Thoracic aorta (tissue), 2 donors: ENCODE measurements at regions not wholly inside any gene's neighbourhood (a gene's known extent, or its start where the extent isn't known, plus 50 kb on each side); places are given as distances from the start of the nearest gene placed in this dataset.

Source experiments
- ATAC-seq: fragments of 150-250 bp; one replicate; pipeline ENCODE4 v1.8.0; 2017; ENCODE audit warnings: low read depth; ENCODE audit not compliant: insufficient number of reproducible peaks, low FRiP score
- DNase-seq: peaks from one replicate; pipeline ENCODE4 v3.0.0-alpha.2; 2020; ENCODE audit warnings: low spot score
- H3K27ac ChIP-seq, 2 donors: fragments of 200-600 bp; sonication (generic); 1 replicate in 1 of 2; 2 replicates in 1 of 2; pipeline ENCODE4 v1.5.1; 2016; ENCODE audit warnings: mild to moderate bottlenecking in 2 of 2, moderate library complexity in 2 of 2
- H3K27me3 ChIP-seq: fragments of 200-600 bp; sonication (generic); replicated peaks from 2 replicates; pipeline ENCODE4 v1.6.0; 2016; ENCODE audit warnings: mild to moderate bottlenecking; ENCODE audit not compliant: insufficient read depth
- H3K36me3 ChIP-seq: fragments of 200-600 bp; sonication (generic); one replicate; pipeline ENCODE4 v1.5.1; 2016
- H3K4me1 ChIP-seq, 2 donors: fragments of 200-600 bp; sonication (generic); 1 replicate in 1 of 2; 2 replicates in 1 of 2; pipeline versions ENCODE4 v1.5.1 to v1.6.0; 2016; ENCODE audit warnings: low read depth in 2 of 2, mild to moderate bottlenecking in 1 of 2; ENCODE audit not compliant: control insufficient read depth in 1 of 2
- H3K4me3 ChIP-seq: fragments of 200-600 bp; sonication (generic); 2 replicates; pipeline ENCODE4 v1.5.1; 2016; ENCODE audit warnings: mild to moderate bottlenecking
- H3K9me3 ChIP-seq: fragments of 200-600 bp; sonication (generic); 2 replicates; pipeline ENCODE4 v1.5.1; 2016
- TF ChIP-seq, protein P1 (sequence below): fragments of 200-600 bp; sonication (generic); IDR thresholded peaks from one replicate; pipeline ENCODE4 v1.5.1; 2019; ENCODE audit warnings: antibody characterized with exemption

- no peak overlapping the region for H3K4me3 ChIP-seq
- DNase-seq (no peak), ATAC-seq (no peak)
- no peak overlapping the region for H3K27ac ChIP-seq
- TF ChIP-seq, protein P1, sequence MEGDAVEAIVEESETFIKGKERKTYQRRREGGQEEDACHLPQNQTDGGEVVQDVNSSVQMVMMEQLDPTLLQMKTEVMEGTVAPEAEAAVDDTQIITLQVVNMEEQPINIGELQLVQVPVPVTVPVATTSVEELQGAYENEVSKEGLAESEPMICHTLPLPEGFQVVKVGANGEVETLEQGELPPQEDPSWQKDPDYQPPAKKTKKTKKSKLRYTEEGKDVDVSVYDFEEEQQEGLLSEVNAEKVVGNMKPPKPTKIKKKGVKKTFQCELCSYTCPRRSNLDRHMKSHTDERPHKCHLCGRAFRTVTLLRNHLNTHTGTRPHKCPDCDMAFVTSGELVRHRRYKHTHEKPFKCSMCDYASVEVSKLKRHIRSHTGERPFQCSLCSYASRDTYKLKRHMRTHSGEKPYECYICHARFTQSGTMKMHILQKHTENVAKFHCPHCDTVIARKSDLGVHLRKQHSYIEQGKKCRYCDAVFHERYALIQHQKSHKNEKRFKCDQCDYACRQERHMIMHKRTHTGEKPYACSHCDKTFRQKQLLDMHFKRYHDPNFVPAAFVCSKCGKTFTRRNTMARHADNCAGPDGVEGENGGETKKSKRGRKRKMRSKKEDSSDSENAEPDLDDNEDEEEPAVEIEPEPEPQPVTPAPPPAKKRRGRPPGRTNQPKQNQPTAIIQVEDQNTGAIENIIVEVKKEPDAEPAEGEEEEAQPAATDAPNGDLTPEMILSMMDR = no peak
- H3K9me3 ChIP-seq = peaks cover 9% of the 10 kb centered on the region
- H3K27me3 ChIP-seq = no peaks in the 10 kb centered on the region
- no peaks in the 10 kb centered on the region for H3K36me3 ChIP-seq
- no peaks in the 10 kb centered on the region for H3K4me1 ChIP-seq
Measured at GRCh38 chr3:193928354-193929209, 207.4 kb upstream of the HES1 start.

DNA sequence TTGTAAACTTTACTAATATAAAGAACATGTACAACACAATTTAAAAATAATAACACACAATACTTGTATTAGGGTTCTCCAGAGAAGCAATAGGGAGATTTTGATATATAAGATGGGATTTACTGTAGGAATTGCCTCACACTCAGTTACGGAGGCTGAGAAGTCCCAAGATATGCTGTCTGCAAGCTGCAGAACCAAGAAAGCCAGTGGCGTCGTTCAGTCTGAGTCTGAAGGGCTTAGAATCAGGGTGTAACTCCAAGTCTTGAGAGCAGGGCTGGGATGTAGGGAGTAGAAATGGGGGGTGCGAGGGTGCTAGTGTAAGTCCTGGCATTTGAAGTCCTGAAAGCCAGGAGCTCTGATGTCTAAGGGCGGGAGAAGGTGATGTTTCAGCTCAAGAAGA is 206.6 kb upstream of the HES1 start:
- H3K4me3 ChIP-seq = no peak overlapping the region
- DNase-seq = no peak
- no peak for ATAC-seq
- no peaks in the 10 kb centered on the region for H3K36me3 ChIP-seq
- TF ChIP-seq, protein P1 = no peak
- no peak overlapping the region for H3K27ac ChIP-seq
- no peaks in the 10 kb centered on the region for H3K27me3 ChIP-seq
- H3K9me3 ChIP-seq = peaks cover 1% of the 10 kb centered on the region
- H3K4me1 ChIP-seq = no peaks in the 10 kb centered on the region

GRCh38 chr3:193929921-193930646 is 205.9 kb upstream of the HES1 start:
- Histone ChIP-seq H3K36me3 (no peaks in the 10 kb centered on the region), H3K4me3 (no peak overlapping the region), H3K27ac (no peak overlapping the region), H3K9me3 (no peaks in the 10 kb centered on the region), H3K27me3 (no peaks in the 10 kb centered on the region), H3K4me1 (no peaks in the 10 kb centered on the region)
- no peak for DNase-seq
- ATAC-seq = no peak
- TF ChIP-seq, protein P1 = no peak

DNA sequence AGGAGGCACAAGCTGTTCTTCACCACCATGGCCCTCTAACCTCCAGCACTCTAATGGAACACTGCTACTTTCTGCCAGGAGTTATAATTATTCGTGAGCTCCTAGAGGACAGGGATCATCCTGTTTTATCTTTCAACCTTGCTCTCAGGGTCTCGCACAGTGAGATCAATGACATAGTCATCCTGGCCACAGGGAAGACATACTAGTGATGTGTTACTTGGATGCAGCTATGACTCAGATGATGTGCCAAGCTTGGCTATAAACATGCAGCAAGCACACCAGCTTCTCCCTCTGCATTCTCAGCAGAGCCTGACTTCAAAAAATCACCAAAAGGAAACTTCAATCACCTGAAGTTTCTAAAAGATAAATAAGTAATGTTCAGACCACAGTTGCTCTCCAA is 203.8 kb upstream of the HES1 start:
- Histone ChIP-seq H3K27me3 (no peaks in the 10 kb centered on the region), H3K4me1 (no peaks in the 10 kb centered on the region), H3K27ac (no peak overlapping the region), H3K9me3 (no peaks in the 10 kb centered on the region), H3K4me3 (no peak overlapping the region), H3K36me3 (no peaks in the 10 kb centered on the region)
- ATAC-seq (no peak), DNase-seq (no peak)
- TF ChIP-seq, protein P1 = no peak

DNA sequence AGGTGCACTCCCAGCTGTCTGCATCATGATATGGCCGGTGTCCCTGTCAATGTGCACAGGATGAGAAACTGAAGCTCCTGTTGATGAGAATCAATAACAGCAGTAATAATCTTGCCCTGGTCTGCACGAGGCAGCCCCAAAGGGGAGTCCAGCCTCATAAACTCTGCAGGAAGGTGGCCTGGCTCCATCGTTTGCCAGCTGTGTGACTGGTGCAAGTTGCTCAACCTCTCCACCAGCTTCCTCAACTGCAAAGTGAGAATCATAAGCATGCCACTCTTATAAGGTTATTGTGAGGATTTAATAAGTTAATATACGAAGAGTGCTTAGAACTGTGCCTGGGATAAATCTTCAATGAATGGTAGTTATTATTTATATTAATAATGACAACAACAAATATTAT is 203.4 kb upstream of the HES1 start:
- Histone ChIP-seq H3K4me3 (no peak overlapping the region), H3K9me3 (no peaks in the 10 kb centered on the region), H3K27me3 (no peaks in the 10 kb centered on the region), H3K36me3 (no peaks in the 10 kb centered on the region), H3K4me1 (no peaks in the 10 kb centered on the region), H3K27ac (no peak overlapping the region)
- DNase-seq = no peak
- TF ChIP-seq, protein P1 = no peak
- ATAC-seq = no peak
